Left renal cortex interstitium (tissue), 4 donors: ENCODE measurements at regions not wholly inside any gene's neighbourhood (a gene's known extent, or its start where the extent isn't known, plus 50 kb on each side); places are given as distances from the start of the nearest gene placed in this dataset.
"Not testable (repeated sequence)": the region's sequence is repeated elsewhere in the genome, so short reads cannot be mapped to it uniquely, and the experiment has no call there.

Experiments
- DNase-seq, 4 donors: peaks; one replicate each; pipeline ENCODE4 v3.0.0-alpha.2; 2013; ENCODE audit warnings: low read depth in 4 of 4, low spot score in 2 of 4, missing footprints in 1 of 4

GRCh38 chr9:124084087-124084486 lies 72.5 kb downstream of the LHX2 start:
- DNase-seq = no peak

- DNase-seq = no peak
These were observed 75.7 kb downstream of the LHX2 start for GRCh38 chr9:124087226-124087625.

- DNase-seq = peak in 1 of 4 donors; percentile 15
These were observed 76.9 kb downstream of the LHX2 start for GRCh38 chr9:124088476-124088837.

GRCh38 chr9:124089631-124090488 lies 78.3 kb downstream of the LHX2 start:
- not testable (repeated sequence) for DNase-seq

- DNase-seq = no peak
These were observed 86.8 kb downstream of the LHX2 start for GRCh38 chr9:124098141-124098905.

GRCh38 chr9:124099860-124100259 lies 88.3 kb downstream of the LHX2 start:
- no peak for DNase-seq

- no peak for DNase-seq
These were observed 89.8 kb downstream of the LHX2 start for GRCh38 chr9:124101215-124101968.

- DNase-seq = no peak
These were observed 90.4 kb downstream of the LHX2 start for GRCh38 chr9:124101969-124102345.

- DNase-seq = no peak
These were observed 90.8 kb downstream of the LHX2 start for GRCh38 chr9:124102363-124102762.

- DNase-seq = no peak
These were observed 93.7 kb downstream of the LHX2 start for GRCh38 chr9:124105266-124105665.

- DNase-seq = no peak
These were observed 96.6 kb downstream of the LHX2 start for GRCh38 chr9:124108216-124108615.

GRCh38 chr9:124110307-124110915 lies 98.8 kb downstream of the LHX2 start:
- peak; percentile 47 to 82 (median 67) for DNase-seq

- no peak for DNase-seq
These were observed 105.3 kb downstream of the LHX2 start for GRCh38 chr9:124116683-124117363.

GRCh38 chr9:124118894-124119293 lies 107.3 kb downstream of the LHX2 start:
- no peak for DNase-seq

GRCh38 chr9:124120272-124120671 lies 108.7 kb downstream of the LHX2 start:
- no peak for DNase-seq

- no peak for DNase-seq
These were observed 110.2 kb downstream of the LHX2 start for GRCh38 chr9:124121725-124122124.

- no peak for DNase-seq
These were observed 110.8 kb downstream of the LHX2 start for GRCh38 chr9:124122321-124122720.

- DNase-seq = no peak
These were observed 111.4 kb downstream of the LHX2 start for GRCh38 chr9:124122813-124123462.

- not testable (repeated sequence) for DNase-seq
These were observed 112.1 kb downstream of the LHX2 start for GRCh38 chr9:124123621-124124020.
